Activated CD8-positive, alpha-beta memory T cell treated with anti-CD3 and anti-CD28 coated beads for 36 hours (primary cell): ENCODE measurements at regions not wholly inside any gene's neighbourhood (a gene's known extent, or its start where the extent isn't known, plus 50 kb on each side); places are given as distances from the start of the nearest gene placed in this dataset.
"Not testable (repeated sequence)": the region's sequence is repeated elsewhere in the genome, so short reads cannot be mapped to it uniquely, and the experiment has no call there.

Source experiments
- CTCF ChIA-PET: fragments of 350-600 bp; sonication (Branson Sonifier 250); formaldehyde crosslinking; loops from one replicate; lab custom pipeline; 2021; ENCODE audit warnings: antibody characterized with exemption; lab: Charles Lee
- POLR2A ChIA-PET: fragments of 350-600 bp; sonication (Branson Sonifier 250); formaldehyde crosslinking; loops from one replicate; lab custom pipeline; 2021; ENCODE audit warnings: antibody characterized with exemption; lab: Charles Lee

DNA sequence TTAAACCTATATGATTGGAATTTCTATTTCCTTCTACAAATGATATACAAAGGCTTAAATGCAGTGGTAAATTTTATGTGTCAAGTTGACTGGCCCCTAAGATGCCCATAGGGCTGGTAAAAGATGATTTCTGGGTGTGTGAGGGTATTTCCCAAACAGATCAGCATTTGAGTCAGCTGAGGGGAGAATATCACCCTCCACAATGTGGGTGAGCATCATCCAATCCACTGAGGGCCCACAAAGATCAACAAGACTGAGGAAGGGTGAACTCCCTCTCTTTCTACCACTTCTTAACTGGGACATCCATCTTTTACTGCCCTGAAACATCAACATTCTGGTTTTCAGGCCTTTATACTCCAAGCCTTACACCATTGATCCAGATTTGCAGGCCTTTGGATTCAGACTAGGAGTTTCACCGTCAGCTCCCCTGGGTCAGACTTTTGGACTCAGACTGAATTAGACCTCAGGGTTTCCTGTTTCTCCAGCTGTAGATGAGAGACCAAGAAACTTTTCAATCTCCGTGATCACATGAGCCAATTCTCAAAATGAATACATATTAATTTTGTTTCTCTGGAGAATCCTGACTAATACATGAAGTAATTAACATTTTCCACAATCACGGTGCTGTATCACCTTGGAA, 1020.7 kb upstream of the SLIT2 start:
- ChIA-PET CTCF (no interaction called here), POLR2A (no interaction called here)

DNA sequence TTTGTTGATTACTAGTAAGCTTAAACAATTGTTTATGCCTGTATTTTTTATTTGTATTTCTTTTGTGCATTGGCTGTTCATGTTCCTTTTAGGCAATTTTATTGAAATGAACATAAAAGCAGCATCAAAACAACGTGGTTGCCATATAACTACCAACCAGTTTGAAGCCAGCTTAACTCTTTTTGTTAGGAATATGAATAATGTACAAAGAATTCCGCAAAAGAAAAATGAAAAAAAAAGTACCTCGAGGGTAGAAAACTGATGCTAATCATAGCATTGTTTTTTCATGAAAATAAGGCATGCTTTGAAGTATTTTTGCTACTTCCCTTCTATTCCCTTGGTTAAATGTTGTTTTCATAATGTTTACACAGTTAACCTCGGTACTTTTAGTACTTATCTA, 1024.0 kb upstream of the SLIT2 start:
- ChIA-PET POLR2A (no interaction called here), CTCF (no interaction called here)

DNA sequence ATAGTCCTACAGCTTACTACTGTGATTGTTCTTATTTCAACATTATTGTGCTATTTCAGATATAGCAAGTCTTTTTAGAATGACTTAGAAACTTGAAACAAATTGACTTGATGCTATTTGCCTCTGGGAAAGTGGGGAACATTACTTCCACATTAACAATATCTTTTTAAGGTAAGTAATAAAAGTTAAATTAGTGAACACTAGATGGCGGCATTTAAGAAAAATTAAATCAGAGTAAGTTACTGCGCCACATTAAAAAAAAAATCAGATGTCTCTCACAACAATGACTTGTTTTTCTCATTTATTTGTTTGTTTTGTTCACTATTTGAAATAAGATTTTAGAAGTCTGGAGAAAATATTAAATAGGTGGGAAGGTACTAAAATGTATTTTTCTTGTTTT, 1026.9 kb upstream of the SLIT2 start:
- ChIA-PET CTCF (interaction anchor here (0.7 kb wide), 1 partner anchor 74 kb away, joined by 3 read pairs; no protein-coding TSS in a partner anchor), POLR2A (no interaction called here)

DNA sequence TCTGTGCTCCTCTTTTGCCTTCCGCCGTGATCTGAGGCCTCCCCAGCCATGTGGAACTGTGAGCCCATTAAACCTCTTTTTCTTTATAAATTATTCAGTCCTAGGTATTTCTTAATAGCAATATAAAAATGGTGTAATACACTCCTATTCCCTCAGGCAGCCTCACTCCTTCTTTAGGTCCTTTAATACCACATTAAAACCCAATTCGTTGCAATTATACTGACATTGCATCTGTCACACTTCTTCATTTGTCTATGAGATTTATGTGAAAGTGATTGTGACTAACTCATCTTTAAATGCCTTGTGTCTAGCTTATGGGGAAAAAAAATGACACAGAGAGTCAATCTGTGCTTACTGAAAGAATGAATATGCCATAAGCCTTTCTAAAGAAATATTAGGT, 1035.2 kb upstream of the SLIT2 start:
- POLR2A ChIA-PET: no interaction called here

DNA sequence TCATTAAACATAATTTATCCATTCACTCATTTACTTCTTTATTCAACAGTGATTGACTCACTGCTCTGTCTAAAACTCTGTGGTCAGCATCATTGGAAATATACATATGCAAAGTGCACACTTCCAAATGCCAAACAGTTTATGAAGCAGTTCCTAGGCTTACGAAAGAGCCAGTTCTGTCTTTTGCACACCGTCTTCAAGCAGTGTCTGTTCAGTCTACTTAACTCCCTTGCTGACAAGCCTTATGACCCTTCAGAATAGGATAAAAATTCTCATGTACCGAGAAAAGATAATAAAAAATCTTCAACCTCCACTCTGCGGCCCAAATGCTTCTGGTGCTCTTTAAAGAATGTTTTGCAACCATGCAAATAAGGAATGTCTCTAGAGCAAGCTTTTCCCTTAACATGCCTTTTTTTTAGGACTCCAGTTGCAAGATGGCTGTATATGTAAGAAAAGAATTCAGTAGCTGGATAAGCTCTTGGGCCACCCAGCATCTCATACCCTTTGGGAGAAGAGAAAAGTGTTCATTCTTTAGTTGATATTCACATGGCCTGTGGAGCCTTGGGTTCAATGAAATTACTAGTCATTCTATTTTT, 1037.0 kb upstream of the SLIT2 start:
- ChIA-PET CTCF (no interaction called here), POLR2A (no interaction called here)

More for the DNA sequence above, 1035.2 kb upstream of the SLIT2 start:
- CTCF ChIA-PET: no interaction called here

DNA sequence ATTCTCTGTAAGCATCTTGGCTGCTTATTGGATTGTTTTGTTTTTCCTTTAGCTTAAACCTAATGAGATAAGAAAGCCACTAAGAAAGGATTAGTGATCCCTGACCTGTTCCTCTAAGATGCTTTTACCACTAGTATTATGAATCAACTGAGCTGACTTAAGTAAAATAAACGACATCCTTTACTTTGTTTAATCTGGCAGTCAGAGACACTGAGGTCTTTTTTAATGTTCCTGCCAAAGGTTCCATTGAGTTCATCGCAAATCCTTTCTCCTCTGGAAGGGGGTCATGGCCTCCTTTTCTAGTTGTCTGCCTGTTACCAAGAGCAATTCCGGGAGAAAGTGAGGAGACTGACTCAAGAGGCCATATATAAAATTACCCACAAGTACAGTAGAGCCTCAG, 1038.3 kb upstream of the SLIT2 start:
- CTCF ChIA-PET: no interaction called here
- POLR2A ChIA-PET: no interaction called here

DNA sequence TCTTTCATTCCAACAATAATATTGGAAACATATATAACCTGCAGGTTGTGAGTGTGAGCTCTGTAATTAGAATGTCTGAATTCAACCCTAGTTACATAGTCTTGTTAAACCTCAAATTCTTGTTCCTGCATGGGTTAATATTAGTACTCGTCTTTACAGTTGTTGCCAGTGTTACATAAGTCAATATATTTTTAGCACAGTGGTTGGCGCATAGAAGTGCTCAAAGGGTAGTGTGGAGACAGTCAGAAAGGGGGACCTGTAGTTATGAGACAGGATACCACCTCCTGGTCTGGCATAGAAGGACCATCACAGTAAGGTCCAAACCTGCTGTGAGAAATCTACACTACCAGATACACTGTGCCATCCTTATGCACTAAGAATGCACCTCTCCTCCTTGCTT, 1045.9 kb upstream of the SLIT2 start:
- ChIA-PET POLR2A (no interaction called here), CTCF (no interaction called here)

DNA sequence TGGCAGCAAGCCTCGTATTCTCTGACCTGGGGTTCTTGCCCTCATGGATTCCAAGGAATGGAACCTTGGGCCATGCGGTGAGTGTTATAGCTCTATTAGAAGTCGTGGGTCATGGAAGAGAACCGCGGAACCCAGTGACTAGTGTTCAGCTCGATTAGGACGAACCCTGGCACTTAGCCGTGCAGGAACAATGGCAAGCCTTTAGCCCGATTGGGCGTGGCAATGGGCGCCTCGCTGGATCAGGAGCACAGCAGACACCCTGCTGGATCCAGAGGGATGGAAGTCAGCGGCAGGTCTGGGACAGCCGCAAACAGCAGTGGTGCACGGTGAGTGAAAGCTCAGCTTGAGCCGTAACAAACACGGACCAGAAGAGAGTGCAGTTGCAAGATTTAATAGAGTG, 1053.9 kb upstream of the SLIT2 start:
- POLR2A ChIA-PET, CTCF ChIA-PET: not testable (repeated sequence)

DNA sequence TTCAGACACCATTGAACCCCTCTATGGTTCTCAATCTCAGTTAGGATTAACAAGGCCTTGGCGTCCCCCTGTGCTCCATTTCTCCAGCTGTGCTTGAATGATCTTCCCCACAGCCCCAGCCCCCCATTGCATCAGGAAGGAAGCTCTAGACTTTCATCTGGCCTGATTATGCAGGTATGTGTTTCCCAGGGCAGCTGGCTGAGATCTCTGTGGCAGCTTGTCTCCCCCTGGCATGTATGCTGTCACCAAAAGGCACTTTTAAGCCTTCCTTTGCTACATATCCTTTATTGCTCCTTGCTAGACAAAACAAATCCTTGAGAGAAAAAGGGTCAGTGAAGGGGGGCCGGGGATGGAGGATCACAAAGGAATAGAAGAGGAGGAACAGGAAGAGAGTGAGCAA, 1056.0 kb upstream of the SLIT2 start:
- CTCF ChIA-PET: no interaction called here

DNA sequence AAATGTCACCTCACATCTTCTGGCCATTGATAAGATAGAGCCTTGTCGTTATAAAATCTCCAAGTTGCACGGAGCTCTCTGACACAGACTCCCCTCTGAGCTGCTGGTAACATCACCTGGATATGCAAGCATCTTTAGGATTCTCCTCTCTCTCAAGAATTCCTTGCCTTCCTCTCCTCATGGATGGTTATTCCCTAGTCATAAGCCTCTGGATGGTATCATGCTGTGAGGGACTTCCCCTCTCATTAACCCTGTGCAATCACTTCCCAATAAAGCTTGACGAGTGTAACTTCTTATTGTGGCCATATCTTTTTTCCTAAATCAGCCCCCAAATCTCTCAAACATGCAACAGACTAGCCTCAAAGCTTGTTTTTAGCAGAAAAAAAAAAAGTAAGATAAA, 1057.0 kb upstream of the SLIT2 start:
- POLR2A ChIA-PET: no interaction called here
- CTCF ChIA-PET: no interaction called here

More for the DNA sequence above, 1056.0 kb upstream of the SLIT2 start:
- POLR2A ChIA-PET: no interaction called here

DNA sequence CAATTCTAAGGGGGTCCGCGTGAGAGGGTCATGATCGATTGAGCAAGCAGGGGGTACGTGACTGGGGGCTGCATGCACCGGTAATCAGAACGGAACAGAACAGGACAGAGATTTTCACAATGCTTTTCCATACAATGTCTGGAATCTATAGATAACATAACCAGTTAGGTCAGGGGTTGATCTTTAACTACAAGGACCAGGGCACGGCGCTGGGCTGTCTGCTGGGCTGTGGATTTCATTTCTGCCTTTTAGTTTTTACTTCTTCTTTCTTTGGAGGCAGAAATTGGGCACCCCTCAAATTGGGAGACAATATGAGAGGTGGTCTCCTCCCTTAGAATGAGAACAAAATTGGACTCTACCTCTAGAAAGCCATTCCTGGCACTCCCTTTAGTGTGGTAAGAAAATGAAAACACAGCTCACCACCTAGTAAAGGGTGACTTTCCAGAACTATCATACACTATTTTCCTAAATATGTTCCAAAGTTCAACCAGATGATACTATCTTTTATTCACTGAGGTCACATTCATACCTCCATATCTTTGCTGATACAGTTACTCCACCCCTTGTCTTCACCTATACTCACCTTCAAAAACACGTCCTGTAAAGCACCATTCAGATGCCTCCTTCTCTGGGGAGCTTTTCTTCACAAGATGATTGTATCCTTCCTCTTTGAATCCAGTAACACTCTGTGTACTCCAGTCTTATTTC, 1058.3 kb upstream of the SLIT2 start:
- CTCF ChIA-PET: no interaction called here
- POLR2A ChIA-PET: no interaction called here

DNA sequence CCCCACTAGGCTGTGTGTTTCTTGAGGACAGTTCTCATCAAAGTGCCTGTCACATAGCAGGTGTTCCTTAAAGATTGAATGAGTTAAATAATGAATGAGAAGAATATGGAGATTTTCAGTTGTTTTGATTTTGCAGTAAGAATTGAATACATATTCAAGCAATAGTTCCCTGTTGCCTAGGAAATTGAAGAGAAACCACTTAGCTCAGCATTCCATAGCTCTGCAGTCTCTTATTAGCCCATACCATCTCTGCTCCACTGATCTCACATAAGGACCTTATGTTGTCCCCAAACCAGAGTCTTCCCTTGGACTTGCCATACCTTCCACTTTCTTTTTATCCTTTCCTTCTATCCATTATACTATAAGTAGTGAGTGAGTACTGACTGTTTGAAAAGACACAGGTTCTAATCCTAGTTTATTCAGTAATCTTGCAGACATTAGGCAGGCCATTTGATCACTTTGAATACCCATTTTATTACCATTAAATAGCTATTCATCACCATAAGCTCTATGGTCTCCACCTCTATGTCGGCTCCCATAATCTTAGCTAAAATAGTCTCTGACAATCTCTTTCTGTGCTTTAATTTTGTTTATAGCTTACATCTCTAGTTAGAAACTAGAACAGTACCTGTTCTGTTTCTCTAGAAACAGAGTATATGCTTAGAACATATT, 1059.6 kb upstream of the SLIT2 start:
- ChIA-PET POLR2A (no interaction called here), CTCF (no interaction called here)

DNA sequence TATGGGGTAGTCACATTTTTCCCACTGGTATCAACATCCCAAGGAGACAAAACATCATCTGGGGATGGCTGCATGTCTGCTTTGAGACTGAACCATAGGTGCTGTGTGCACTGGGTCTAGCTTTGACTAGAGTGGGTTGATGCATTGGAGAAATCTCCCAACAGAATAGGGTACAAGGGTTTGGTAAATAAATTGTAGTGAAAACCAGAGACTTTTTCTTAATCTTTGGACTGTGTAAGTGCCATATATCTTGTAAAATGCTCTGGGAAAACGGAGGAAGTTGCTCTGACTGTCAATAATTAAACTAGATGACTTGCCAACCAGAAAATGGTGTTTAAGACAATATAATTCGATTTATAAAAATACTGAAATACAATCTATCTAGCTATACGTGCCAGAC, 1064.0 kb upstream of the SLIT2 start:
- ChIA-PET POLR2A (no interaction called here), CTCF (no interaction called here)

DNA sequence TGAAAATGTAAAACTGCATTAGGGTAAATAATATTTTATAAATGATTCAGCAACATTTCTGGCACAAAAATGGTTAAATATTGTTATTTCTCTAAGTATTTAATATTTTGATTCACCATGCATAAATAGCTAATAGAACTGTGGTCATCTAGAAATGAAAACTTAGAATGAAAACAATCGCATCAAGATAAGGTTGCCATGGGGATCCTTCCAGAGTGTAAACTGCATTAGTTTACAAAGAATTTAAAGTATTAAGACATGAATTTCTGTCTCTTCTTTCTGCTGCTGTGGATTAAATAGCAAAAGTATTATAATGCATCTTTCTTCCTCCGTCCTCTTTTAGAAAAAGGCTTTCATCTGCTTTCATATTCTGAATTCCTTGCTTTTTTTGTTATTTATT, 1064.6 kb upstream of the SLIT2 start:
- ChIA-PET CTCF (no interaction called here), POLR2A (no interaction called here)

DNA sequence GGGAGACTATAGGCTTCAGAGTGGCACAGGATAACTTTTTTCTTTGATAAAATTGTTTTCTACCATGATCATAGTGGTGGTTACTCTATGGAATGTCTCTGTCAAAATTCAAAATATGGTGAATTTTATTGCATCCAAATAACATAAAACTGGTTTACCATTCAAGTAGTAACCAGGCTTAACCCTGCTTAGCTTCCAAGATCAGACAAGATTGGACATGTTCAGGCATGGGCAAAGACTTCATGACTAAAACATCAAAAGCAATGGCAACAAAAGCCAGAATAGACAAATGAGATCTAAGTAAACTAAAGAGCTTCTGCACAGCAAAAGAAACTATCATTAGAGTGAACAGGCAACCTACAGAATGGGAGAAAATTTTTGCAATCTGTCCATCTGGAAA, 1070.1 kb upstream of the SLIT2 start:
- CTCF ChIA-PET, POLR2A ChIA-PET: not testable (repeated sequence)

DNA sequence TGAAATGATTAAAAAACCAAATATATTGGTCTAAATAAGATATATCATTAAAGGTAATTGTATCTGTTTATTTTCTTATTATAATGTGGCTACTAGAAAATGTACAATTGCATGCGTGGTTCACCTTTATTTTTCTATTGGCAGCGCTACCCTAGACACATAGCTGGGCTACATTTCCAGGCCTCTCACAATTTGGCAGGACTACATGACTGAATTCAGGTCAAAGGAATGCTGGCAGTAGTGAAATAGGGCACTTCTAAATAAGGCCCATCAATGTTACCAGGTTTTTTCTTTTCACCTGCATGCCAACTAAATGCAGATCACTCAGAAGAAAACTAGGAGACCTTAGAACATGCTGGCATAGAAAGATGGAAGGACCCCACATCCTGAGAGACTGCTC, 1072.9 kb upstream of the SLIT2 start:
- ChIA-PET POLR2A (no interaction called here), CTCF (no interaction called here)

DNA sequence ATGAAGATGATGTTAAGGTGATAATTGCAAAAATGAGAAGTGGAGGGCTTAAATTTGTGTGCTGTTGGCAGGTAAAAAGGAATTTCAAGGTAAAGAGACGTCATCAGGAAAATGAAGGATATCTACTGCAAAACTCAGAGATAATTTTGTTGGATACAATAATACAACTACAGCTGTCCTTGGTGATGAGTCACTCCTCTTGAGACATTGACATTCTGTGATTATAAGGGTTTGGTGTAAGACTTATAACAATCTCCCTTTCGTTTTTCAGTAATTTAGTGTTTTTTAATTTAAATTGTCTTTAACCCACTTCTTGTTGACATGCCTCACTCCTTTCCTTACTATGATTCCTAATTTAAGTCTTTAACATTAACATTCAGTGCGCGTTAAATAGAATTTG, 1074.1 kb upstream of the SLIT2 start:
- CTCF ChIA-PET: no interaction called here
- POLR2A ChIA-PET: no interaction called here

DNA sequence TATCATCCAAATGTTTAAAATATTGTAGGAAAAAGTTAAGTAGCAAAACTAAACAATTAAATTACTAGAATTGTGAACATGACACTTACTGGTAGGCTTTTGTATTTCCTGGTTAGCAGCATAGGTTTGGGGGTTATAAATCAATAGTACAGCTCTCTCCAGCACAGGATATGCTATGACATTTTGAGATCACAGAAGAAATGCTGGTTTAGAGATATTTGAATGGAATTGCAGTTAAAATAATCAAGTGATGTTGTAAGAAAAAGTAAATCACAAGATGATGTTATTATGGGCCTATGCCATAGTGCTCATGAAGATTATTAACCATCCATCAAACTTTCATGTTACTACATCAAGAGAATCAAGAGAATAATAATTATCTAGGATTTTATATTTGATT, 1079.9 kb upstream of the SLIT2 start:
- CTCF ChIA-PET: no interaction called here

DNA sequence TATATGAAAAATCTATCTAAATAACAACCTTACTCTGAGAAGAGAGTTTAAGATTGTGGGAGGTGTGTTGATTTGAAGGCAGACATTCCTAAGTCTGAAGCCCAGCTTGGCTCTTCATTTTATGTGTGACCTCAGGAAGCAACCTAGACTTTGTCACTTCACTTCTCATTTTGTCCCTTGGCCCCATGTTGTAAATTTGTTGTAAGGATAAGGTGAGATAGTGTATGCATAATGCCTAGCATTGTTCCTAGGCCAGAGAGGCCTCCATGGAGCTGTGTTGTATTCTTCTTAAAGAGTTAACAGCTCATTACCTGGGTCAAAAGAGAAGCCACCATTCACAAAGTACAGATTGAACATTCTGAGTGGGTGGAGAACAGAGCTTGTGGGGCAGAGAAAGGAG, 1084.4 kb upstream of the SLIT2 start:
- ChIA-PET CTCF (no interaction called here), POLR2A (no interaction called here)

More for the DNA sequence above, 1079.9 kb upstream of the SLIT2 start:
- POLR2A ChIA-PET: interaction anchor here (0.5 kb wide), 1 partner anchor 355 kb away, joined by 8 read pairs; no protein-coding TSS in a partner anchor

DNA sequence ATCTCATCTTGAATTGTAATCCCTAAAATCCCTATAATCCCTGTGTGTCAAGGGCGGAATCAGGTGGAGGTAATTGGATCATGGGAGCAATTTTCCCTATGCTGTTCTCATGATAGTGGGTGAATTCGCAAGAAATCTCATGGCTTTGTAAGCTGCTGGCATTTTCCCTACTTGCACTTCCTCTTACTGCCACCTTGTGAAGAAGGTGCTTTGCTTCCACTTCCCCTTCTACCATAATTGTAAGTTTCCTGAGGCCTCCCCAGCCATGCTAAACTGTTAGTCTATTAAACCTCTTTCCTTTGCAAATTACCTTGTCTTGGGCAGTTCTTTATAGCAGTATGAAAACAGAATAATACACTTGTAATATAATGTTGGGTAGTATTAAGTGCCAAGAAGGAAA, 1087.4 kb upstream of the SLIT2 start:
- POLR2A ChIA-PET: no interaction called here
- CTCF ChIA-PET: no interaction called here

DNA sequence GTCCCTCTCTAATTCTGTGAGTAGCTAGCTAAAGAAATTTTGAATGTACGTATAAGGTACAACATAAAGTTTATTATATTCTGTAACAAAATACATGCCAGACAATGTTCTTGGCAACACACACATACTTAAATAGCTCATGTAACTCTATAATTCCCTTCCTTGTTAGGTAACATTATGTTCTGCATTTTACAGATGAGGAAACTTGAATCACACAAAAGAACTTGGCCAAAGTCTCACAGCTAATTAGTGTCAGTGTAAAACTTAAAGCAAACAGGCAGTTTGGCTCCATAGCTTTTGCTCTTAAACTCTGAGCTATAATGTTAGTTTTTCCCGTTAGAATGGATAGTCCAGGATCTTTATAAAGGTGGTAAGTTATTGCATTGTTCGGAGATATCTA, 1091.8 kb upstream of the SLIT2 start:
- POLR2A ChIA-PET: no interaction called here
- CTCF ChIA-PET: no interaction called here
